Activated CD4-positive, alpha-beta T cell treated with anti-CD3 and anti-CD28 coated beads, Interleukin-2, amount 10 ng/mL, durations not matched to agents 7 days and 5 days (primary cell): ENCODE measurements at regions not wholly inside any gene's neighbourhood (a gene's known extent, or its start where the extent isn't known, plus 50 kb on each side); places are given as distances from the start of the nearest gene placed in this dataset.
"Not testable (repeated sequence)": the region's sequence is repeated elsewhere in the genome, so short reads cannot be mapped to it uniquely, and the experiment has no call there.

Source experiments
- CTCF ChIA-PET: fragments of 350-600 bp; sonication (Branson Sonifier 250); formaldehyde crosslinking; loops from one replicate; lab custom pipeline; 2021; ENCODE audit warnings: antibody characterized with exemption; lab: Charles Lee
- POLR2A ChIA-PET: fragments of 350-600 bp; sonication (Branson Sonifier 250); formaldehyde crosslinking; loops from one replicate; lab custom pipeline; 2021; ENCODE audit warnings: antibody characterized with exemption; lab: Charles Lee
- DNase-seq: peaks from one replicate; pipeline ENCODE4 v3.0.0-alpha.2; 2020
- H3K27ac Mint-ChIP-seq: one replicate; pipeline ENCODE4 v1.8.0; 2021; ENCODE audit warnings: mild to moderate bottlenecking, moderate library complexity, mixed read lengths
- H3K27me3 Mint-ChIP-seq: one replicate; pipeline ENCODE4 v1.8.0; 2021; ENCODE audit warnings: mixed read lengths
- H3K36me3 Mint-ChIP-seq: one replicate; pipeline ENCODE4 v1.8.0; 2021; ENCODE audit warnings: low read depth, mixed read lengths
- H3K4me1 Mint-ChIP-seq: one replicate; pipeline ENCODE4 v1.8.0; 2021; ENCODE audit warnings: mixed read lengths
- H3K4me3 Mint-ChIP-seq: one replicate; pipeline ENCODE4 v1.8.0; 2021; ENCODE audit warnings: mild to moderate bottlenecking, moderate library complexity, mixed read lengths
- H3K9me3 Mint-ChIP-seq: one replicate; pipeline ENCODE4 v1.8.0; 2021; ENCODE audit warnings: mixed read lengths

- H3K4me1 Mint-ChIP-seq, result no peaks in the 10 kb centered on the region
- H3K27ac Mint-ChIP-seq, result no peak overlapping the region
- no peaks in the 10 kb centered on the region for H3K9me3 Mint-ChIP-seq
- DNase-seq, result no peak
- H3K36me3 Mint-ChIP-seq, result no peaks in the 10 kb centered on the region
- H3K4me3 Mint-ChIP-seq, result no peak overlapping the region
- peaks cover 3% of the 10 kb centered on the region for H3K27me3 Mint-ChIP-seq
- ChIA-PET POLR2A (no interaction called here), CTCF (interaction anchor here (1.1 kb wide), 1 partner anchor 23 kb away, joined by 3 read pairs; no protein-coding TSS in a partner anchor)
These were observed 83.4 kb downstream of the TNFRSF13B start for GRCh38 chr17:16888413-16889087.

GRCh38 chr17:16887523-16888095 is 84.3 kb downstream of the TNFRSF13B start:
- Mint-ChIP-seq H3K9me3 (no peaks in the 10 kb centered on the region), H3K27ac (no peak overlapping the region), H3K4me3 (no peak overlapping the region), H3K36me3 (no peaks in the 10 kb centered on the region), H3K4me1 (no peaks in the 10 kb centered on the region), H3K27me3 (peaks cover 3% of the 10 kb centered on the region)
- CTCF ChIA-PET, result no interaction called here
- POLR2A ChIA-PET, result no interaction called here
- no peak for DNase-seq

- Mint-ChIP-seq H3K27ac (no peak overlapping the region), H3K4me1 (no peaks in the 10 kb centered on the region), H3K36me3 (no peaks in the 10 kb centered on the region), H3K4me3 (no peak overlapping the region), H3K9me3 (no peaks in the 10 kb centered on the region), H3K27me3 (peaks cover 3% of the 10 kb centered on the region)
- ChIA-PET CTCF (no interaction called here), POLR2A (no interaction called here)
- DNase-seq, result no peak
These were observed 85.1 kb downstream of the TNFRSF13B start for GRCh38 chr17:16886655-16887322.

GRCh38 chr17:16885204-16885603 is 86.7 kb downstream of the TNFRSF13B start:
- H3K27me3 Mint-ChIP-seq, POLR2A ChIA-PET, H3K4me3 Mint-ChIP-seq, H3K36me3 Mint-ChIP-seq, H3K27ac Mint-ChIP-seq, CTCF ChIA-PET, H3K4me1 Mint-ChIP-seq, H3K9me3 Mint-ChIP-seq, DNase-seq: not testable (repeated sequence)

- H3K27me3 Mint-ChIP-seq, POLR2A ChIA-PET, H3K27ac Mint-ChIP-seq, H3K4me3 Mint-ChIP-seq, DNase-seq, H3K36me3 Mint-ChIP-seq, H3K4me1 Mint-ChIP-seq, H3K9me3 Mint-ChIP-seq: not testable (repeated sequence)
- CTCF ChIA-PET, result interaction anchor here (0.6 kb wide), 1 partner anchor 631 kb away, joined by 3 read pairs; no protein-coding TSS in a partner anchor
These were observed 89.0 kb downstream of the TNFRSF13B start for GRCh38 chr17:16882926-16883265.

- H3K27ac Mint-ChIP-seq, result no peak overlapping the region
- no peaks in the 10 kb centered on the region for H3K36me3 Mint-ChIP-seq
- no peaks in the 10 kb centered on the region for H3K9me3 Mint-ChIP-seq
- no peak for DNase-seq
- ChIA-PET CTCF (interaction anchor here (1.4 kb wide), 1 partner anchor 26 kb away, joined by 3 read pairs; no protein-coding TSS in a partner anchor), POLR2A (no interaction called here)
- no peaks in the 10 kb centered on the region for H3K4me1 Mint-ChIP-seq
- no peak overlapping the region for H3K4me3 Mint-ChIP-seq
- H3K27me3 Mint-ChIP-seq, result no peaks in the 10 kb centered on the region
These were observed 89.5 kb downstream of the TNFRSF13B start for GRCh38 chr17:16882243-16882925.

- Mint-ChIP-seq H3K27ac (no peak overlapping the region), H3K4me3 (no peak overlapping the region), H3K4me1 (no peaks in the 10 kb centered on the region), H3K36me3 (no peaks in the 10 kb centered on the region), H3K9me3 (no peaks in the 10 kb centered on the region), H3K27me3 (no peaks in the 10 kb centered on the region)
- no peak for DNase-seq
- ChIA-PET POLR2A (no interaction called here), CTCF (interaction anchor here (1.4 kb wide), 1 partner anchor 27 kb away, joined by 3 read pairs; no protein-coding TSS in a partner anchor)
These were observed 90.5 kb downstream of the TNFRSF13B start for GRCh38 chr17:16881239-16881924.

GRCh38 chr17:16880843-16881230 is 91.1 kb downstream of the TNFRSF13B start:
- POLR2A ChIA-PET, result no interaction called here
- CTCF ChIA-PET, result interaction anchor here (1.4 kb wide), 1 partner anchor 27 kb away, joined by 3 read pairs; no protein-coding TSS in a partner anchor

GRCh38 chr17:16880121-16880842 is 91.6 kb downstream of the TNFRSF13B start:
- CTCF ChIA-PET, result no interaction called here
- POLR2A ChIA-PET, result no interaction called here
- Mint-ChIP-seq H3K9me3 (no peaks in the 10 kb centered on the region), H3K27ac (no peak overlapping the region), H3K36me3 (no peaks in the 10 kb centered on the region), H3K4me3 (no peak overlapping the region), H3K27me3 (no peaks in the 10 kb centered on the region), H3K4me1 (no peaks in the 10 kb centered on the region)
- no peak for DNase-seq

More at GRCh38 chr17:16880843-16881230, 91.1 kb downstream of the TNFRSF13B start:
- Mint-ChIP-seq H3K27me3 (no peaks in the 10 kb centered on the region), H3K27ac (no peak overlapping the region), H3K4me1 (no peaks in the 10 kb centered on the region), H3K9me3 (no peaks in the 10 kb centered on the region), H3K36me3 (no peaks in the 10 kb centered on the region), H3K4me3 (no peak overlapping the region)
- DNase-seq, result no peak

- ChIA-PET POLR2A (no interaction called here), CTCF (no interaction called here)
- no peaks in the 10 kb centered on the region for H3K36me3 Mint-ChIP-seq
- no peaks in the 10 kb centered on the region for H3K4me1 Mint-ChIP-seq
- no peak overlapping the region for H3K27ac Mint-ChIP-seq
- H3K4me3 Mint-ChIP-seq, result no peak overlapping the region
- H3K27me3 Mint-ChIP-seq, result no peaks in the 10 kb centered on the region
- H3K9me3 Mint-ChIP-seq, result no peaks in the 10 kb centered on the region
- no peak for DNase-seq
These were observed 92.2 kb downstream of the TNFRSF13B start for GRCh38 chr17:16879686-16880085.

GRCh38 chr17:16878606-16879005 is 93.3 kb downstream of the TNFRSF13B start:
- POLR2A ChIA-PET, result no interaction called here
- Mint-ChIP-seq H3K27me3 (no peaks in the 10 kb centered on the region), H3K27ac (no peak overlapping the region), H3K36me3 (no peaks in the 10 kb centered on the region), H3K9me3 (no peaks in the 10 kb centered on the region), H3K4me3 (no peak overlapping the region), H3K4me1 (no peaks in the 10 kb centered on the region)
- CTCF ChIA-PET, result interaction anchor here (0.6 kb wide), 1 partner anchor 128 kb away, joined by 3 read pairs; no protein-coding TSS in a partner anchor
- DNase-seq, result no peak

- Mint-ChIP-seq H3K9me3 (no peaks in the 10 kb centered on the region), H3K27me3 (no peaks in the 10 kb centered on the region), H3K4me1 (no peaks in the 10 kb centered on the region), H3K4me3 (no peak overlapping the region), H3K36me3 (no peaks in the 10 kb centered on the region), H3K27ac (no peak overlapping the region)
- CTCF ChIA-PET, result no interaction called here
- DNase-seq, result no peak
- POLR2A ChIA-PET, result no interaction called here
These were observed 93.8 kb downstream of the TNFRSF13B start for GRCh38 chr17:16878084-16878483.
